Stimulated activated memory B cell treated with anti-CD40 and anti-IgM and Interleukin-4, amounts not matched to agents 10 μg/mL and 1 μg/mL and 100 μg/mL, for 72 hours (primary cell): ENCODE measurements at regions not wholly inside any gene's neighbourhood (a gene's known extent, or its start where the extent isn't known, plus 50 kb on each side); places are given as distances from the start of the nearest gene placed in this dataset.
"Not testable (repeated sequence)": the region's sequence is repeated elsewhere in the genome, so short reads cannot be mapped to it uniquely, and the experiment has no call there.

ENCODE experiments used
- ATAC-seq: fragments of 150-1000 bp; cut with Tn5 transposase; 2 replicates; pipeline ENCODE4 v1.10.0; 2021
- H3K27ac Mint-ChIP-seq: one replicate; pipeline ENCODE4 v1.8.0; 2022; ENCODE audit warnings: mild to moderate bottlenecking, mixed read lengths
- H3K27me3 Mint-ChIP-seq: one replicate; pipeline ENCODE4 v1.8.0; 2022; ENCODE audit warnings: mixed read lengths
- H3K36me3 Mint-ChIP-seq: one replicate; pipeline ENCODE4 v1.8.0; 2022; ENCODE audit warnings: mixed read lengths
- H3K4me1 Mint-ChIP-seq: one replicate; pipeline ENCODE4 v1.8.0; 2022; ENCODE audit warnings: mixed read lengths
- H3K4me3 Mint-ChIP-seq: one replicate; pipeline ENCODE4 v1.8.0; 2022; ENCODE audit warnings: mild to moderate bottlenecking, moderate library complexity, mixed read lengths
- H3K9me3 Mint-ChIP-seq: one replicate; pipeline ENCODE4 v1.8.0; 2022; ENCODE audit warnings: mixed read lengths

- no peak overlapping the region for H3K27ac Mint-ChIP-seq
- no peak overlapping the region for H3K4me3 Mint-ChIP-seq
- no peaks in the 10 kb centered on the region for H3K4me1 Mint-ChIP-seq
- no peaks in the 10 kb centered on the region for H3K36me3 Mint-ChIP-seq
- H3K27me3 Mint-ChIP-seq = peaks cover 25% of the 10 kb centered on the region
- no peak for ATAC-seq
- no peaks in the 10 kb centered on the region for H3K9me3 Mint-ChIP-seq
Observed at GRCh38 chr21:32941263-32941662, 84.5 kb upstream of the OLIG2 start.

- H3K4me3 Mint-ChIP-seq = no peak overlapping the region
- no peaks in the 10 kb centered on the region for H3K4me1 Mint-ChIP-seq
- H3K27me3 Mint-ChIP-seq = peaks cover 3% of the 10 kb centered on the region
- H3K9me3 Mint-ChIP-seq = peaks cover 3% of the 10 kb centered on the region
- no peak overlapping the region for H3K27ac Mint-ChIP-seq
- no peaks in the 10 kb centered on the region for H3K36me3 Mint-ChIP-seq
- ATAC-seq = no peak
Observed at GRCh38 chr21:32946654-32947053, 79.1 kb upstream of the OLIG2 start.

DNA sequence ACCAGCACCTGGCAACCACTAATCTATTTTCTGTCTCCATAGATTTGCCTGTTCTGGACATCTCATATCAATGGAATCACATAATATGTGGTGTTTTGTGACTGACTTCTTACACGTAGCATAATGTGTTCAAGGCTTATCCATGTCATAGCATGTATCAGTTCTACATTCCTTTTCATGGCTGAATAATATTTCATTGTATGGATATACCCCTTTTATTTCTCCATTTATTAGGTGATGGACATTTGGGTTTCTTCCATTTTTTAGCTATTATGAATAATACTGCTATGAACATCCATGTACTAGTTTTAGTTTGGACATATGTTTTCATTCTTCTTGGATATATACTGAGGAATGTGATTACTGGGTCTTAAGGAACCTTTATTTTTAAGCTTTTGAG lies 78.0 kb upstream of the OLIG2 start:
- no peaks in the 10 kb centered on the region for H3K36me3 Mint-ChIP-seq
- H3K9me3 Mint-ChIP-seq = peaks cover 3% of the 10 kb centered on the region
- no peaks in the 10 kb centered on the region for H3K4me1 Mint-ChIP-seq
- peaks cover 13% of the 10 kb centered on the region for H3K27me3 Mint-ChIP-seq
- ATAC-seq = no peak
- no peak overlapping the region for H3K4me3 Mint-ChIP-seq
- no peak overlapping the region for H3K27ac Mint-ChIP-seq

DNA sequence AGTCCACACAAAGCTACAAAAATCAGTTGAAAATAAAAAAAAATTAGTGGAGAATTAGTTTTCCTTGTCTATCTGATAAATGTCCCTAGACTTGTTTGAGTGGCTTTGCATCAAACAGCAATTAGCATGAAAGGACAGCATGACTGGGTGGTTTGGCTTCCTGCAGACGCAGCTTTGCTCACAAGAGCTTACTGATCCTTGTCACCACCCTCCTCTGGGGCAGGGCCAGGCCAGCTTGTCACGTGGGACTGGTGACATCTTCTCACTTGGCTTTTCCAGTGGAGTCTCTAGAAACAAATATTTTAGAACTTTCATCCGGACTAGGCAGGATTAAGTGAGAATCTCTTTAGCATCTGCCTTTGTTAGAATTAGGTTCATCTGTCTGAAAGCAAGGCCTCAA lies 76.0 kb upstream of the OLIG2 start:
- no peaks in the 10 kb centered on the region for H3K4me1 Mint-ChIP-seq
- H3K36me3 Mint-ChIP-seq = no peaks in the 10 kb centered on the region
- H3K27ac Mint-ChIP-seq = no peak overlapping the region
- H3K27me3 Mint-ChIP-seq = peaks cover 27% of the 10 kb centered on the region
- ATAC-seq = no peak
- H3K9me3 Mint-ChIP-seq = peaks cover 3% of the 10 kb centered on the region
- no peak overlapping the region for H3K4me3 Mint-ChIP-seq

- Mint-ChIP-seq H3K9me3 (peaks cover 3% of the 10 kb centered on the region), H3K4me3 (no peak overlapping the region), H3K27ac (no peak overlapping the region), H3K36me3 (no peaks in the 10 kb centered on the region), H3K4me1 (no peaks in the 10 kb centered on the region), H3K27me3 (peaks cover 40% of the 10 kb centered on the region)
- ATAC-seq = no peak
Observed at GRCh38 chr21:32951041-32951440, 74.7 kb upstream of the OLIG2 start.

- no peaks in the 10 kb centered on the region for H3K36me3 Mint-ChIP-seq
- H3K4me1 Mint-ChIP-seq = no peaks in the 10 kb centered on the region
- H3K9me3 Mint-ChIP-seq = no peaks in the 10 kb centered on the region
- H3K4me3 Mint-ChIP-seq = no peak overlapping the region
- no peak for ATAC-seq
- H3K27me3 Mint-ChIP-seq = peaks cover 59% of the 10 kb centered on the region
- H3K27ac Mint-ChIP-seq = no peak overlapping the region
Observed at GRCh38 chr21:32954353-32954752, 71.4 kb upstream of the OLIG2 start.

- no peak overlapping the region for H3K4me3 Mint-ChIP-seq
- ATAC-seq = no peak
- peaks cover 60% of the 10 kb centered on the region for H3K27me3 Mint-ChIP-seq
- no peaks in the 10 kb centered on the region for H3K4me1 Mint-ChIP-seq
- H3K36me3 Mint-ChIP-seq = no peaks in the 10 kb centered on the region
- H3K9me3 Mint-ChIP-seq = no peaks in the 10 kb centered on the region
- H3K27ac Mint-ChIP-seq = no peak overlapping the region
Observed at GRCh38 chr21:32955311-32956060, 70.2 kb upstream of the OLIG2 start.

GRCh38 chr21:32956061-32956656 lies 69.6 kb upstream of the OLIG2 start:
- no peaks in the 10 kb centered on the region for H3K9me3 Mint-ChIP-seq
- no peak for ATAC-seq
- H3K36me3 Mint-ChIP-seq = no peaks in the 10 kb centered on the region
- H3K4me1 Mint-ChIP-seq = no peaks in the 10 kb centered on the region
- H3K4me3 Mint-ChIP-seq = no peak overlapping the region
- no peak overlapping the region for H3K27ac Mint-ChIP-seq
- H3K27me3 Mint-ChIP-seq = peaks cover 66% of the 10 kb centered on the region

DNA sequence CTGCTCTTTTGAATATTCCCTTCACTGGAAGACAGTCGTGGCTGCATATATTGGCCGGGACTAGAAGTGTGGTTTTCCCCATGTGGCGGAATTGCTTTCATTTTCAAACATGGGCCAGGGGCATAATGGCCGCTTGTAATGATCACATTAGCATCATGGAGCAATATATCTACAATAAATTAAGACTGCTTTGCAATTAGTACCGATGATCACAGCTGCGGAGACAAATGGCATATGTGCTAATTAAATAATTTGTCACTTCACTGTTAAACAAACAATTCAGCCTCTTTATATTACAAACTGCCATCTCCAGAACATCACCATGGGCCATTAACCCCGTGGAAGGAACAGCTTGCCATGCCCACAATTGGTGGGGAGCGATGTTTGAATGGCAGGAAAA lies 68.2 kb upstream of the OLIG2 start:
- Mint-ChIP-seq H3K9me3 (no peaks in the 10 kb centered on the region), H3K4me3 (no peak overlapping the region), H3K4me1 (no peaks in the 10 kb centered on the region), H3K27me3 (peaks cover 63% of the 10 kb centered on the region), H3K27ac (no peak overlapping the region), H3K36me3 (no peaks in the 10 kb centered on the region)
- ATAC-seq = no peak

GRCh38 chr21:32958288-32959002 lies 67.3 kb upstream of the OLIG2 start:
- H3K9me3 Mint-ChIP-seq = no peaks in the 10 kb centered on the region
- H3K27me3 Mint-ChIP-seq = peaks cover 63% of the 10 kb centered on the region
- H3K36me3 Mint-ChIP-seq = no peaks in the 10 kb centered on the region
- no peaks in the 10 kb centered on the region for H3K4me1 Mint-ChIP-seq
- ATAC-seq = no peak
- no peak overlapping the region for H3K27ac Mint-ChIP-seq
- no peak overlapping the region for H3K4me3 Mint-ChIP-seq

GRCh38 chr21:32962268-32962667 lies 63.5 kb upstream of the OLIG2 start:
- Mint-ChIP-seq H3K36me3 (no peaks in the 10 kb centered on the region), H3K4me3 (no peak overlapping the region), H3K27me3 (peaks cover 49% of the 10 kb centered on the region), H3K9me3 (no peaks in the 10 kb centered on the region), H3K4me1 (no peaks in the 10 kb centered on the region), H3K27ac (no peak overlapping the region)
- no peak for ATAC-seq

- no peaks in the 10 kb centered on the region for H3K36me3 Mint-ChIP-seq
Observed at GRCh38 chr21:32965129-32965680, 60.5 kb upstream of the OLIG2 start.

GRCh38 chr21:32966120-32966519 lies 59.6 kb upstream of the OLIG2 start:
- Mint-ChIP-seq H3K4me3 (no peak overlapping the region), H3K27me3 (peaks cover 45% of the 10 kb centered on the region), H3K27ac (no peak overlapping the region), H3K36me3 (no peaks in the 10 kb centered on the region), H3K9me3 (no peaks in the 10 kb centered on the region), H3K4me1 (no peaks in the 10 kb centered on the region)
- ATAC-seq = no peak

More at GRCh38 chr21:32965129-32965680, 60.5 kb upstream of the OLIG2 start:
- Mint-ChIP-seq H3K27me3 (peaks cover 50% of the 10 kb centered on the region), H3K4me3 (no peak overlapping the region), H3K4me1 (no peaks in the 10 kb centered on the region), H3K27ac (no peak overlapping the region), H3K9me3 (no peaks in the 10 kb centered on the region)
- ATAC-seq = no peak

GRCh38 chr21:32968103-32968502 lies 57.6 kb upstream of the OLIG2 start:
- H3K4me3 Mint-ChIP-seq, H3K9me3 Mint-ChIP-seq, H3K4me1 Mint-ChIP-seq, H3K27ac Mint-ChIP-seq, ATAC-seq, H3K36me3 Mint-ChIP-seq: not testable (repeated sequence)
- peaks cover 31% of the 10 kb centered on the region for H3K27me3 Mint-ChIP-seq

- Mint-ChIP-seq H3K36me3 (no peaks in the 10 kb centered on the region), H3K4me1 (no peaks in the 10 kb centered on the region), H3K9me3 (peaks cover 3% of the 10 kb centered on the region), H3K27me3 (peaks cover 59% of the 10 kb centered on the region), H3K4me3 (no peak overlapping the region), H3K27ac (no peak overlapping the region)
- no peak for ATAC-seq
Observed at GRCh38 chr21:32974653-32975052, 51.1 kb upstream of the OLIG2 start.
